Globus pallidus (tissue), 1 donor: ENCODE measurements at regions not wholly inside any gene's neighbourhood (a gene's known extent, or its start where the extent isn't known, plus 50 kb on each side); places are given as distances from the start of the nearest gene placed in this dataset.

Experiments used
- DNase-seq: peaks from one replicate; pipeline ENCODE4 v3.0.0-alpha.2; 2015; ENCODE audit warnings: low spot score

DNA sequence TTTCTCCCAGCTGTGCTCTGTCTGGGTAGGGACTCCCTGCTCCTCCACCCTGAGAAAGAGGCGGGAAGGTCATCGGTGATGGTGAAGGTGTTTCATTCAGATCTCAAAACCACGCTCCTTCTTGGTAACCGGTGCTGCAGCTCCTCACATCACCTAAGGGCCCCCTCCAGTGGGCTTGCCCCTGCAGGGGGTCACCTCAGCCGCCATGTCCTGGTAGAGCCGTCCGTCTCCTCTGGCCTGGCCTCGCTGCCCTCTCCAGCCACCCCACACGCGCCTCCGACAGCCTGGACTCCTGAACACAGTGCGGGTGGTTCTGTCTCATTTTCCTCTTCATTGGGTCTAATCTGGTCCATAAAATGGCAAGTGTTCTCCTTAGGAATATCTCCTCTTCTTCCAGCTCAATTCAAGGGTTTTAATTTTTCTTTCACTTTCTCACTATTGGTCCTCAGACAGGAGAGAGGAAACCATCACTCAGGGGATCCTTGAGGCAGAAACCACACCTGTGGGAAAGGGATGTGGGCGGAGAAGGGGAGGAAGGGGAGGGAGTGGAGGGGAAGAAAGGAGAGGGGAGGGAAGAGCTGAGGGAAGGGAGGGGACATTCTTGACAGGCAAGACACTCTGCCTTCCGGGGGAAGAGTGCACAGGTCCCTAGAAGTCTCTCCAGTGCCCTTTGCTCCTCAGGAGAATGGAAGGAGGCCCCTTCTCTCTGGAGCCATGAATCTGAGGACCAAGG is 1338.4 kb downstream of the TBC1D22A start:
- no peak for DNase-seq

DNA sequence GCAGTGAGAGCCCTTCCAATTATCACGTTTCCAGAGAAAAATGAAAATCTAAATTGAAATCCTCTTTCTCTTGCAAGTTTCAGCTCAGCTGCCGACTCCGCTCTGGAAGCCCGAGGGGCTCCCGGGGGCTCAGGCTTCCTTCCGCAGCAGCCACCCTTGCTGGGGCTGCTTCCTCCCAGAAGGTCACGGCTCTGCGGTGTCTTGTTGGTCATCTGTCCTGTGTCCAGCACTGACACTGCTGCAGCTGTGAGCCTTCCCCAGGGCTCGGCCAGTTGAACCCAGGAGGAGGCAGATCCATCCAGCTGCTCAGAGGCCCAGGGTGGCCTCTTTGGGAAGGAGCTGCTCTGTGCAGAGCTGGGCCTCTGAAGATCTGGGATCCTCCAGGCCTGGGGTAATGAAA is 1337.2 kb downstream of the TBC1D22A start:
- DNase-seq = no peak

DNA sequence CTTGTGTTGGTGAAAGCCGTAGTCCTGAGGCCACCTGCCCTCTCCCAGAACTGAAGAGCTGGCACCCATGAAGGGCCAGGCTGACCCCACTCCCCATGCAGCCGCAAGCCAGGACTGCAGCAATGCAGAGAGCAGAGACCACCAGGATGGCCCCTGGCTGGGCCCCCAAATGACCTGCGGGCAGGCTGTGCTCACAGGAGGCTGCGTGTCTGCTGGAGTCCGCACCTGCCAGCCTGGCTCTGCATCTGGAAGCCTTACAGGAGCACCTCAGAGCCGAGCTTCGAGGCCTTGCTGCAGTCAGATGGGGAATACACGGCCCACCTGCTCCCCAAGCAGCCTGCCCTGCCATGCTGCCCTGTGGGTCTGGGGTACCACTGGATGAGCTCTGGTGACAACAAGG is 1336.8 kb downstream of the TBC1D22A start:
- no peak for DNase-seq

DNA sequence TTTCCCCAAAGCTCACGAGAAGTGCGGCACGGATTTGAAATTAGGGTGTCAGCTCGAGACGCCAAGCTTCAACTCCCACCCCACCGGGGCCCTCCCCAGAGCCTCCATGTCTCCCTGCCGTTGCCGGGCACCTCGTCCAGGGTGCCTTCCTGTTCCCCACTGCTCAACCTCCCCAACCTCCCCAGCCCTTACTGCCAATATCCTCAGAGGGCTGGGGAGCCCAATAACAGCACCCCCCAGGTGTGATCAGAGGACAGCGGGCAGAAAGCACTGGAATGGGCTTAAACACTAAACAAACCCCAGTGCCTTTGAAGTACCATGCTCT is 1336.4 kb downstream of the TBC1D22A start:
- DNase-seq = no peak

DNA sequence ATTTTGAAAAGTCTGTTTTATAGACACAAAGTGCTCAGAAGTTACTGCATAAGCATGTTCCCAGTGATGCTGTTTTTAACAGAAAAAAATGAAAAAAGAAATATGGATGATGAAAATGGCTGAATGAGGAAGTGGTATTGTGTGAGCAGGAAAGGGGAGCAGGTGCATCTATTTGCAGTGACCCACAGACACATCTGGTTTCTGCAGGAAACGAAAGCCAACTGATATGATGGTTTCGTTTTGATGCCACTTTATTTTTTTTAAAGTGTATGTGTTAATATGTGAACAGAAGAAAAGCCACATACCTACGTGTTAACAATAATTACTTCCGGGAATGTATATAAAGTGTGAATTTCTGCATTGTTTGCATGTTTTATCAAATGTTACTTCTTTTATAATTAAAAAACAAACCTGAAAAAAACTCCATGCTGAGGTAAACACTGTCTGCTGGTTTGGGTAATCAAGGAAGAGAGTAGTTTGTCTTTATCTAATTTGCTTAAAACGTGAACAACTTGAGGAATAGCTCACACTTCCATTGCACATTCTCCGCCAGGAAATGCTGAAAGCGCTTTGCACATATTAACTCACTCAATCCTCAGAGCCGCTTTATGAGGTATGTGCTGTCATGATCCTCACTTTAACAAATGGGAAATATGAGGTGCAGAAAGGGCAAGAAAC is 1335.9 kb downstream of the TBC1D22A start:
- DNase-seq = no peak

DNA sequence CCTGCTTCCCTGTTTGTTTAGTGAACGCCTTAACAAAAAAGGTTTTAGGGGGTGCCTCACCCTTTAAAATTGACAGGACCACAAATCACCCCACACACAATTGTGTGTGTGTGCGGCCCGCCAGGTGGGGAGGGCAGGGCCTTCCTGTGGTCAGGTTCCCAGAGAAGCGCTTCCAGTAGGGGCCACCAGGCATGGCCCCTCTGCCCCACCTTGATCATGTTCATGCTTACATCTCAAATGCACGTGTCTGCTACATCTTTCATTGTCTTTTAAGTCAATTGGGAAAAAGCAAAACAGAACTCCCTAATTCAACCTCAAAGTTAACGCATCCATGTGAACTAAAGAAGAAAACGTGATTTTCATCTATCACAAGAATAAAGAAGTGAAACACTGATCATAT is 1335.3 kb downstream of the TBC1D22A start:
- no peak for DNase-seq

DNA sequence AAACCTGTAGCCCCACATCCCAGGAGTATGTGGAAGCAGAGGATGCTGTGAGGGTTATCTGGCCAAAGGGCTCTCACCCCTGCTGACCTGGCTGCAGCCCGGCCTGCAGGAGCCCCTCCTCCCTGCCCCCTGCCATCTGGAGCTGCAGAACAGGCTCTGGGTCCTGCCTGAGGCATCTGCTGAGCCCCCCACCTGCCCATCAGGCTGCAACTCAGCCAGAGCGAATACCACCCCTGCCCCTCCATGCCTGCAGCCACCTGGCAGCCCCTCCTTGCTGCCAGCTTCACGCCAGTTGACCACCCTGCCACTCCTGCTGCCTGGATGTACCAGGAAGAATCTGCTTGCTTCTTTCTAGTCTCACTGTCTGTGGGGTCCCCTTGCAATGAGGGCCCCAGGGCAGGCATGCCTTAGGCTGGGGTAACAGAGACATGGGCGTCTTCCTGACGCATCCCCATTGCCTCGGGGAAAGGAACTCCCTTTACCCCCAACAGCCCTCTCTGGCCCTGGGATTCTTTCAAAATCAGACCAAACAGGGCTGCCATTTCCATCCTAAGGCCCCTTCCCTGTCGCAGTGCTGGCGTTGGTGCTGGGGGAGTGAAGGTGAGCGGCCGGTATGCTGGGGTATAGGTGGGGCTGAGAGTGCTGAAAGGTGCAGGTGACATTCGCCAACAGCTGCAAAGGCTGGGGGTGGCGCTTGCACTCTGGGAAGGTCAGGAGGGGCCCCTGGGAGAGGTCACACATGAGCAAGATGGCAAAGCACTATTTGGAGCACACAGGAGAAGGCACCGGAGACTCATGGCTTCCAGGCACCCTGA is 1334.6 kb downstream of the TBC1D22A start:
- DNase-seq = no peak

DNA sequence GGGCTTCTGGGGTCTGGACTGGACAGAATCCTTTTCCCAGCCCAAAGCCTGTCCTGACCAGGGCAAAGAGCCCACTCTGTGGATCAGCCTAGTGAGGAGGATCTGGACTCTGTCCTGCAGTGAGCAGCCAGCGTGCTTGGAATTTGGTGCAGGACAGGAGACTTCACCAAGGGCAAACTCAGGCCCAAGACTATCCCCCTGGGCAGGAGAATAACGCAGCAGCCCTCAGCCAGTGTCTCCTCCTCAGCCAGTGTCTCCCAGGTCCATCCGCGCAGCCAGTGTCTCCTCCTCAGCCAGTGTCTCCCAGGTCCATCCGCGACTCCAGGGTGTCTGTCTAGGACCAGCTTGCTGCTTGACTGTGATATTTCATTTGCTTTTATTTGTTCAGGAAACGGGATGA is 1334.0 kb downstream of the TBC1D22A start:
- DNase-seq = no peak

DNA sequence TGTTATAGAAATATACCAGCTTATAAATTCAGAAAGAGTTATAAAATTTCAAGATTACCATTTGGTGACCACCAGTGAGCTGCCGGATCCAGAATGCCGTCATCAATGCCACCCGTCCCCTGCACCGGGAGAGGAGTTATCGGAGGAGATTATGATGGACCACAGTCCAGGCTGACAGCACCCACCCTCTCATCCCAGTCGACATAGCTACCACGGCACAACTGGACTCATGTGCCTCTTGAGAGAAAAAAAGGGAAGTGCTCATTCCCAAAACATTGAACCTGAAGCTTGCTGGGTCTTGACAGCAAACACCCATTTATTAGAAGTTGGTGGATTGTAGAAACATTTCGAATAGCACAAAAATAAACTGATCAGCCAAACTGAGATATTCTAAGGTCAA is 1331.5 kb downstream of the TBC1D22A start:
- no peak for DNase-seq

DNA sequence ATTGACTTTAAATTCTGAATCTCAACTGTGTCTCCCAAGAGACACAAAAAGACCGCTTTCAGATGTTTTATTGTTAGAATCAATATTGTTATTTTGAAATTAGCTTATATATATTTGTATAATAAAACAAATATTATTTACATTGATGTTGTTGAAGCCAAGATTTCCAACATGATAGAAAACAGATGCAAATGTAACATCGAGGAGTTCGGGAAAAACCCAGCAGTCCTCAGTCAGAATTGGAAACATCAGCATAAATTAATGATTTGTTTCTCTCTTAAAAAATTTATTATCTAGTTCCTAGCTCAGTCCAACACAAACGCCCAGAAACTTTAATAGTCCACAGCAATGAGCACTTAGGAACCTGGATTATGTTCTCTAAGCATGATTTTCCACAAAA is 1330.4 kb downstream of the TBC1D22A start:
- no peak for DNase-seq

DNA sequence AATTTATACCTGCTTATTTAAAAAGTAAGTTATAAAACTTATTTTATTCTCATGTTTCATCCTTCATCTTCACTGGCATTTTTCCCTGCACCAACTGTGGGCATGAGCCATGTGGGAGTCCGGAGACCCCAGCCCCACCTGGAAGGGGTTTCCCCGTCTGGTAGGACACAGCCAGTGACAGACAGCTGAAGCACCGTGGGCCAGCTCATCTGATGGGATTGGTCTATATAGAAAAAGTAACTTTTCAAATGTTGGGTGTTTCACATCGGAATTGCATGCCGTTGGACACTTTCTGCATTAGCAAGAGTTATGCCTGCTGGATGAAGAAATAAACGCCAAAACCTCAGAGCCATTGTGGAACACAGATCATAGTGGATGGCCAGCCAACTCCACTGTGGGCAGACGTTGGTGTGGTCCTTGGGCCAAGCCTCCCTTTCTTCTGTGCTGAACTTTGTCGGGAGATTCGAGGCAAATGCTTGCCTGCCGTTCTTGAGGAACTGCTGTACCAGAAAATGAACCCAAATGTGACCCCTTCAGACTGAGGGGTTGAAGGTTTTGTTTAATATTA is 1329.3 kb downstream of the TBC1D22A start:
- no peak for DNase-seq

DNA sequence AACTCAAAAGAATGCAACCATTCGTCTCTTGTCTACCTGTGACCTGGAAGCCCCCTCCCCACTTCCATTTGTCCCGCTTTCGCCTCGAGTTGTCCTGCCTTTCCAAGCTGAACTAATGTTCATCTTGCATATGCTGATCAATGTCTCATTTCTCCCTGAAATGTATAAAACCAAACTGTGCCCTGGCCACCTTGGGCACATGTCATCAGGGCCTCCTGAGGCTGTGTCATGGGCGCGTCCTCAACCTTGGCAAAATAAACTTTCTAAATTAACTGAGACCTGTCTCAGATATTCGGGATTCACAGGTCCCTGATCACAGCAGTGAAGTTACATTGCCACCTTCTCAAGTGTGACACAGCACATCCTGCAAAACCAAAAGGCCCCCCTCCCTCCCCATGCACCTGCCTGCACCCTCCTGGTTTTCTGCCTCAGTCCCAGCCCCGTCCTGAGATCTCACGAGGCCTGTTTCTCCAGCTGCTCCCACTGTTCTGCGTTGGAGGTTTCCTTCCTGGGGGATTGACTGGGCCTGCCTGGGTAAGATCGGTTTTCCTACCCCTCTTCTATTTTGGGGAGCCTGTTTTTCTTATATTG is 1328.7 kb downstream of the TBC1D22A start:
- DNase-seq = no peak

DNA sequence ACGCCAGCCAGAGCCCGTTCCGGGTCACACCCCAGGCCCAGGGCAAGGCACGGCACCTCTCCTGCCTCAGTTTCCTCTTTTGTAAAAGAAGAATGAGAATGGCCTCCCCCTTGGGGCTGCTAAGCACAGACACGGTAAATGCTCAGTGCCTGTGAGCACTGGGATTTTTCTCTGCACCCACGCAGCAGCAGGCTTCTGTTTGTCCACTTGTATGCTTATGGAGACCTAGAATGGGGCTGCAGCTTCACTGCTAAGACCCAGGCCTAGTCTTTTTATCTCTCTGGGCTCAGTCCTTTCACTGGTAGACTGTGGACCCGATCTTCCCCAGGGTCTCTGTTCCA is 1327.9 kb downstream of the TBC1D22A start:
- no peak for DNase-seq

DNA sequence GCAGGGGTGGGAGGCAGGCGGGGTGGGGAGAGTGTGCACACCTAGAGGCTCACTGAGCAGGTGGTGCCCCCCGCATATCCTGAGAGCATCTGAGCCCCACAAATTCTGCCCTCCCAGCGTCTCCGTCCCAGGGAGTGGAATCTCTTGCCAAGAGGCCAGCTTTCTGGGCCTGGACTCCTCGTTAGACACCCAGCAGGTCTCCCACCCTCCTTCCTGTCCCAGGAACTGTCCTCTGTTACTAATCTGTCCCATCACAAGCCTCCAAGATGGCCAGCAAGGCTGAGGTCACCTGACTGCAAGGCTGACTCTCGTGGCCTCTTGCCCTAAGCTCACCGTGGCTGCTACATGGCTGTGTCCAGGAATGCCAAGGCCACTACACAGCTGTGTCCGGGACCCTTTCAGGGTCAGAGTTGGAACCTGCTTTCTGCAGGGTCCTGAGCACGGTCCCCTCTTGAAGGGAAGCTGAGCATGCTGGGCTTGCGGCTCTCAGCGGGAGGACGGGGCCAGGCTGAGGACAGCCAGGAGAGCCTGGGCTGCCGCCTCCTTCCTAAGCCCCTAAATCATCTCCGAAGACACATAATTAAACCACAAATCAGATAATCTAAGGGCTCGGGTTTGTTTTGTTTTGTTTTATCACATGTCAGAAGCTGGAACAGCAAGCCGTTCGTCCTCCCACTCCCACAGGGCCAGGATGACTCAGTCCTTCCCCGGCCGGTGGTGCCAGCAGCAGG is 1327.3 kb downstream of the TBC1D22A start:
- no peak for DNase-seq

DNA sequence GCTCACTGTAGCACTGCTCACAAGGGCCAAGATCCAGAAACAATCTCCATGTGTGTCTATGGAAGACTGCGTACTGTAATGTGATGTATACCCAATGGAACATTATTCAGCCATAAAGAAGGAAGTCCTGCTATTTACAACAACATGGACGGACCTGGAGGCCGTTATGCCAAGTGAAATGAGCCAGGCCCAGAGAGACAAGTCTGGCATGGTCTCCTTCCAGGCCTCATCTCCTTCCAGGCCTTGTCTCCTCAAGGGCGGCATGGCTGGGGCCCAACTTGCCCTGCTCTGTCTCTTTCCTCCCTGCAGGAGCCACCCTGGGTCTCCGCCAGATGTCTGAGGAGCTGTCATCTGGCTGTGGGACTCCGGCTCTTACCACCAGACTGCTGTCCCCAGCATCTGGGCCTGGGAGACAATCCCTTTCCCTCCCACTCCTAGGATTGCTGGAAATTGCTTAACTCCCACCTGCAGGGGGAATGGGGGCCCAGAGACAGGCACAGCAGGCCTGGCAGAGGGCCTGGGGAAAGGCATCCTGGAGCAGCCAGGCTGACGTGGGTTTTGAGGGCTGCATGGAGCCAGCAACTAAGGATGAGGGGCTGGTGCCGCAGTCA is 1326.6 kb downstream of the TBC1D22A start:
- DNase-seq = no peak

DNA sequence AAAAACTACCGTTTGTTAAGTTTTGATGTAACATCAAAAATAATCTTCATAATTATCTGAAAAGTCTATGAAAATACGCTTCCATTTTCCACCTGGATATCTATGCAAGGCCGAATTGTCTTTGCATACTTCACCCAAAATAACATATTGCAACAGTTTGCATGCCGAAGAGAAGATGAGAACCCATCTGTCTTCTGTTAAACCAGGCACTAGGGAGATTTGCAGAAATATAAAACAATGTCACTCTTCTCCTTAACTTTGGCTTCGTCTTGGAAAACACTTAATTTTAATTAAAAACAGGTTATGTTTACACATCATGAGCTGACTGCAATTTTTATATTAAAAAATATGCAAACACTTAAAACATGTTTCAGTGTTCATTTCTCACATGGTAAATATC is 1325.8 kb downstream of the TBC1D22A start:
- no peak for DNase-seq

DNA sequence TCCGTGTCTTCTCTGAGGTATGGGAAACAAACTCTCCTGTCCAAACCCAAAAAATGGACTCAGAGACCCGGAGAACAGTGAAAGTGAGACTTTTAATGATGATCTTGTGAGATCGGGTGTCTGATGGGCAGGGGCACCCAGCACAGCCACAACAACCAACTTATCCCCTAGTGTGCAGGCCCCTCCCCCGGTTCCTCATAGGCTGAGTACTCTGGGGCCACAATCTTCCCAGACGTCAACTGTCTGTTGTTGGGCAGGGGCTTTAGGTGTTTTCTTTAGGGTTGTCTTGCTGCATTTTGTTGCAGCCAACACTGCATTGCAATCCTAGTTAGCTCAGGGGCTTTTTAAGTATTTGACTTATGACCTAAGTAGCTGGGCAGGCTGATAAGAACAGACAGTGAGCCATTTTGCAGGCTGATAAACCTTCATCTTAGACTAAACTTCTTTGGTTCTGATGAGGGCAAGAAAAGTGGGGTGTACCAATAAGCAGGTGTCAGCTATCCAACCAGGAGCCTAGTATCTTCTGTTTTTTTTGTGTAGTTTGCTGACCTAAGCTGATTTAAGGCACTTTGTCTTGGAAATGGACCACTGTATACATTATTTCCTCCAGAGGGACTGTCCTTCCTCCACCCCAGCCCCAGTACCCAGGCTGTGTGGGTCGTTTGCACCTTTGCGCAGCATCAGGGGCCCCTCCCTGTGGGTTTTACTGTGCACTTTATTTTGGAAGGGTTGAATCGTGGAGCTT is 1323.6 kb downstream of the TBC1D22A start:
- DNase-seq = no peak

DNA sequence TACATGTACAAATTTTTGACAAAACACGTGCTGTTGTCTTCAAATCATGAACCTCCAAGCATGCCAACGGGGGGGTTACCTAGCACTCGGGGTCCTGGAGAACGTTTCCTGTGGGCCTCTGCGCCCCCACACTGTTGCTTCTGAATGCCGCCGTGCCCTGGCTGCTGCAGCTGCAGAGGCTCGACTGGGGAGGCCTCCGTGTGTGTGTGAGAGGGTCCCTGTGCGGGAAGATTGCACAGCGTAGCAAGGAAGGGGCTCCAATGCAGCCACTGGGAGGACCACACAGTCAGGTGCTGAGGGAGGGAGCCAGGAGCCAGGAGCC is 1322.2 kb downstream of the TBC1D22A start:
- DNase-seq = no peak

DNA sequence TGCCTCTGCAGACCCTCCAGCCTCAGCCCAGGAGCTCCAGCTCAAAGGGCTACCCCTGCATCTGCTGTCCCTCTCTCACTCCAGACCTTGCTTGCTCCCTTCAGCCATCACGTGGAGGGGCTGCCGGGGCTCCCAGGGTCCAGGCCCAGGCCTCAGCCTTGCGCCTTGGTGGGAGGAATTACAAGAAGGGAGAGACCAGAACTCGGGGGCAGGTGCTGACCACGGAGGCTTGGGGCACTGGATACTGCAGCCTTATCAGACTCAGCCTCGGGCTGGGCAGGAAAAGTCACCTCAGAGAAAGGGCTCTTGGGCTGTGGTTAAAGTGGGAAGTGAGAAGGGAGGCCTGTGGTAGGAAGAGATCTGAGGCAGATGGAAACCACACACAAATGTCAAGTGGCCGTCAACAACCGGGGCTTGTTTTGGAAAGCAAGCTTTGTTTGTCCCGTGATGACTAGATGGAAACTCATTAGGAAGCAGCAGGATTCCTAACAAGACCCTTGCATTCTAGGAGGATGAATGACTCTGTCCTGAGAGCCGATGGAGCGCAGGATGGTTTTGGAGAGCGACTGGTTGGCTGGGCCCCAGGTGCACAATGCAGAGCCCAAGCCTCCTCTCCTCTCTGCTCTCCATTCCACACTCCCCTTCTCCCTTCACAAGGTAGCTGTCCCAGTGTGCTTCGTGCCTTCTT is 1321.7 kb downstream of the TBC1D22A start:
- no peak for DNase-seq

DNA sequence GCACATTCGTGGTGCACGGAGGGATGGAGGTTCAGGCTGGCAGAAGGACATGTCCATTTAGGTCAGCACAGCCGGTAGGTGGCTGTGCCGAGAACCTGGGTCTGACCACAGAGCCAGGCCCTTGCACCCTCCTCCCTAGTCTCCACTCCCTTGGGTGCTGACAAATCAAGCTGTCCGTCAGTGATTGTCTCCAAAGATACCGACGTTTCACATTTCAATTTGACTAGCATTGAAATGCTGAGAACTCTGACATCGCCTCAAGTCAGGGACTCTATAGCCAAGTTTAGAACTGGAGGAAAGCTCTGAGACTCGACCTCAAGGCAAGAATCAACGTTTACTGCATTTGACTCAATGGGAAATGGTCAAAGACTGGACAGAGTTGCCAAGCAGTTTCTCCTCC is 1321.1 kb downstream of the TBC1D22A start:
- DNase-seq = no peak
